A549 (cell line): ENCODE measurements at regions not wholly inside any gene's neighbourhood (a gene's known extent, or its start where the extent isn't known, plus 50 kb on each side); places are given as distances from the start of the nearest gene placed in this dataset.
A peak's percentile ranks its signal among the peaks of the same experiment; 100 is the strongest.

Experiments
- ATAC-seq, 2 experiments: fragments of 200-7000 bp in 1 of 2; fragments of >200 bp in 1 of 2; cut with Nextera tagmentation in 1 of 2; cut with Tn5 transposase in 1 of 2; 3 replicates each; pipeline versions ENCODE4 v1.8.0 to v1.9.1; 2018 to 2020; ENCODE audit warnings: mild to moderate bottlenecking in 1 of 2, moderate library complexity in 1 of 2
- CTCF ChIA-PET: fragments of 300-600 bp; sonication (Branson Sonifier 250); formaldehyde crosslinking; extraction: SDS; loops from one replicate; lab custom pipeline; 2021; ENCODE audit warnings: antibody characterized with exemption, inconsistent platforms; lab: Yijun Ruan, JAX
- POLR2A ChIA-PET: fragments of 350-600 bp; formaldehyde crosslinking; extraction: SDS; loops from one replicate; lab custom pipeline; 2021; ENCODE audit warnings: antibody characterized with exemption, inconsistent platforms; lab: Yijun Ruan, JAX
- DNase-seq, 2 experiments: peaks; one replicate each; pipeline versions ENCODE4 v3.0.0 to v3.0.0-alpha.2; 2011 to 2016; ENCODE audit warnings: low read depth in 1 of 2, low spot score in 1 of 2
- FAIRE-seq: peaks from 2 replicates; lab custom pipeline; 2011; peaks lifted over from hg19 to GRCh38; lab: Jason Lieb, UNC
- H3K27ac ChIP-seq, 2 experiments: fragments of >200 bp; sonication (Bioruptor Twin); formaldehyde crosslinking; 3 replicates each; pipeline ENCODE4 v1.5.1; 2016 to 2017
- H3K4me1 ChIP-seq: fragments of >200 bp; sonication (Bioruptor Twin); formaldehyde crosslinking; 3 replicates; pipeline ENCODE4 v1.6.1; 2016
- H3K4me2 ChIP-seq: fragments of >200 bp; sonication (Bioruptor Twin); formaldehyde crosslinking; 3 replicates; pipeline ENCODE4 v1.6.1; 2016
- H3K4me3 ChIP-seq: fragments of >200 bp; sonication (Bioruptor Twin); formaldehyde crosslinking; 3 replicates; pipeline ENCODE4 v1.5.1; 2016
- H3K9me3 ChIP-seq: fragments of >200 bp; sonication (Bioruptor Twin); formaldehyde crosslinking; 3 replicates; pipeline ENCODE4 v1.6.1; 2016
- CBX8 ChIP-seq: fragments of 200-600 bp; sonication (generic); IDR thresholded peaks from 2 replicates; pipeline ENCODE4 v1.6.1; 2016
- CEBPB ChIP-seq, 2 experiments: fragments of >200 bp in 1 of 2; sonication (Bioruptor Twin) in 1 of 2; formaldehyde crosslinking in 1 of 2; IDR thresholded peaks; 2 replicates each; pipeline ENCODE4 v1.6.1; 2012 to 2016
- CHD2 ChIP-seq: fragments of 150-350 bp; IDR thresholded peaks from 2 replicates; pipeline ENCODE4 v1.6.1; 2014; ENCODE audit warnings: low read length; ENCODE audit not compliant: partially characterized antibody
- CHD4 ChIP-seq: fragments of 200-600 bp; sonication (generic); IDR thresholded peaks from 2 replicates; pipeline ENCODE4 v1.6.1; 2016; ENCODE audit warnings: antibody characterized with exemption, mild to moderate bottlenecking, borderline replicate concordance
- CTCF ChIP-seq: fragments of >200 bp; sonication (Bioruptor Twin); formaldehyde crosslinking; IDR thresholded peaks from 3 replicates; pipeline ENCODE4 v1.5.1; 2016
- EHF ChIP-seq: fragments of 250-450 bp; sonication (Bioruptor Pico); IDR thresholded peaks from 2 replicates; pipeline ENCODE4 v1.5.0; 2020; ENCODE audit warnings: mild to moderate bottlenecking
- EP300 ChIP-seq, 2 experiments: fragments of >200 bp; sonication (Bioruptor Twin); formaldehyde crosslinking; IDR thresholded peaks; 2 replicates in 1 of 2; 3 replicates in 1 of 2; pipeline ENCODE4 v1.6.1; 2016 to 2017
- FOSL2 ChIP-seq, 2 experiments: fragments of 450-650 bp in 1 of 2; fragments of >200 bp in 1 of 2; sonication (Bioruptor Twin) in 1 of 2; formaldehyde crosslinking; IDR thresholded peaks; 2 replicates each; pipeline versions ENCODE4 v1.5.0 to v1.6.1; 2016 to 2020; ENCODE audit warnings: mild to moderate bottlenecking in 1 of 2, moderate library complexity in 1 of 2
- FOXS1 ChIP-seq: fragments of 250-450 bp; sonication (Bioruptor Pico); IDR thresholded peaks from 2 replicates; pipeline ENCODE4 v1.5.0; 2020; ENCODE audit warnings: mild to moderate bottlenecking, moderate library complexity
- HDAC2 ChIP-seq: fragments of 200-600 bp; sonication (generic); IDR thresholded peaks from 2 replicates; pipeline ENCODE4 v1.6.1; 2016
- HES2 ChIP-seq: fragments of >200 bp; sonication (Bioruptor Twin); formaldehyde crosslinking; IDR thresholded peaks from 2 replicates; pipeline ENCODE4 v1.6.1; 2016
- HMGXB4 ChIP-seq: fragments of 250-450 bp; sonication (Bioruptor Pico); IDR thresholded peaks from 2 replicates; pipeline ENCODE4 v1.5.0; 2021; ENCODE audit warnings: mild to moderate bottlenecking, moderate library complexity, borderline replicate concordance
- MAZ ChIP-seq: fragments of 150-350 bp; IDR thresholded peaks from 2 replicates; pipeline ENCODE4 v1.6.1; 2014; ENCODE audit warnings: antibody characterized with exemption, low read depth, low read length, borderline replicate concordance
- MYC ChIP-seq: IDR thresholded peaks from 2 replicates; pipeline ENCODE4 v1.6.1; 2012; ENCODE audit warnings: mild to moderate bottlenecking, inconsistent platforms, low read length, improper control_type of control experiment, borderline replicate concordance
- NFE2L2 ChIP-seq: fragments of 150-350 bp; conservative IDR thresholded peaks from 2 replicates; pipeline ENCODE4 v1.6.1; 2014; ENCODE audit warnings: low read length
- NPAS2 ChIP-seq: fragments of 250-450 bp; sonication (Bioruptor Pico); IDR thresholded peaks from 2 replicates; pipeline ENCODE4 v1.8.0; 2022; ENCODE audit warnings: mild to moderate bottlenecking, moderate library complexity, borderline replicate concordance
- PBX3 ChIP-seq: IDR thresholded peaks from 2 replicates; pipeline ENCODE4 v1.6.1; 2012
- RAD21 ChIP-seq, 2 experiments: fragments of >200 bp in 1 of 2; sonication (Bioruptor Twin) in 1 of 2; formaldehyde crosslinking in 1 of 2; IDR thresholded peaks in 1 of 2; conservative IDR thresholded peaks in 1 of 2; 2 replicates in 1 of 2; 3 replicates in 1 of 2; pipeline ENCODE4 v1.6.1; 2012 to 2018; ENCODE audit warnings: inconsistent platforms in 1 of 2
- RCOR1 ChIP-seq: fragments of 150-350 bp; IDR thresholded peaks from 2 replicates; pipeline ENCODE4 v1.6.1; 2014; ENCODE audit warnings: antibody characterized with exemption, low read length, low read depth
- RFX5 ChIP-seq: fragments of 450-650 bp; IDR thresholded peaks from 2 replicates; pipeline ENCODE4 v1.7.1; 2014; ENCODE audit warnings: antibody characterized with exemption, mild to moderate bottlenecking, moderate library complexity
- RNF2 ChIP-seq: fragments of 200-600 bp; sonication (generic); IDR thresholded peaks from 2 replicates; pipeline ENCODE4 v1.6.1; 2016; ENCODE audit warnings: low read depth, mild to moderate bottlenecking, antibody characterized with exemption, moderate library complexity, borderline replicate concordance
- SMC3 ChIP-seq: fragments of >200 bp; sonication (Bioruptor Twin); formaldehyde crosslinking; IDR thresholded peaks from 3 replicates; pipeline ENCODE4 v1.6.1; 2018; ENCODE audit warnings: inconsistent platforms
- SREBF2 ChIP-seq: fragments of 450-650 bp; IDR thresholded peaks from 2 replicates; pipeline ENCODE4 v1.6.1; 2014; ENCODE audit warnings: mild to moderate bottlenecking, moderate library complexity
- ZC3H11A ChIP-seq: fragments of 450-650 bp; IDR thresholded peaks from 2 replicates; pipeline ENCODE4 v1.6.1; 2014; ENCODE audit warnings: antibody characterized with exemption, mild to moderate bottlenecking
- ZFP36 ChIP-seq: fragments of 450-650 bp; IDR thresholded peaks from 2 replicates; pipeline ENCODE4 v1.6.1; 2014; ENCODE audit warnings: borderline replicate concordance; ENCODE audit not compliant: partially characterized antibody
- WGBS: methylation state at CpG from one replicate; pipeline ENCODE4 v1.1.6; 2017; ENCODE audit errors: missing lambda C conversion rate; 5-methylcytosine and 5-hydroxymethylcytosine counted together

GRCh38 chr9:134216961-134217360 is 52.6 kb upstream of the RNU6ATAC start:
- ChIA-PET CTCF (interaction anchor here (1.2 to 1.6 kb wide), 2 partner anchors 8 to 10 kb away, joined by 3 read pairs; no protein-coding TSS in a partner anchor), POLR2A (no interaction called here)
- no peak overlapping the region for H3K4me3 ChIP-seq
- TF ChIP-seq RFX5 (no peak), CBX8 (no peak), FOSL2 (IDR thresholded peaks at IDR 0.05) (no peak), FOSL2 (CRISPR knock-in tag; IDR thresholded peaks at IDR 0.05) (no peak), EHF (CRISPR knock-in tag) (no peak)
- no peak overlapping the region for H3K4me2 ChIP-seq
- peaks cover 11% of the 10 kb centered on the region for H3K9me3 ChIP-seq
- no peak for DNase-seq
- no peaks in the 10 kb centered on the region for H3K4me1 ChIP-seq
- ATAC-seq: no peak
- H3K27ac ChIP-seq: no peak overlapping the region
- FAIRE-seq: no peak
- 75% methylated on average over 10 of the region's 10 CpGs for WGBS

- 63% methylated on average over 10 of the region's 10 CpGs for WGBS
- POLR2A ChIA-PET: no interaction called here
- FAIRE-seq: no peak
- TF ChIP-seq CTCF (peak; percentile 24; the same call in 1 of the 3 replicates), EP300 (IDR thresholded peaks at IDR 0.05) (no peak), CEBPB (IDR thresholded peaks at IDR 0.05) (no peak), RAD21 (conservative IDR thresholded peaks at IDR 0.05 in 1 of 2, IDR thresholded peaks at IDR 0.05 in 1 of 2) (peak in 1 of 2 experiments; percentile 24; a peak in 1 of 5 replicates), RCOR1 (no peak), SREBF2 (no peak), NPAS2 (CRISPR knock-in tag) (no peak)
- H3K9me3 ChIP-seq: peaks cover 5% of the 10 kb centered on the region
- H3K4me2 ChIP-seq: no peak overlapping the region
- CTCF ChIA-PET: interaction anchor here (1.2 to 1.9 kb wide), 4 partner anchors 9 to 136 kb away, joined by 3 to 4 read pairs (median 3); no protein-coding TSS in a partner anchor
- H3K4me3 ChIP-seq: no peak overlapping the region
- peak in 1 of 2 experiments; percentile 43 for DNase-seq
- H3K4me1 ChIP-seq: no peaks in the 10 kb centered on the region
- peak; percentile 28 to 35; a peak in 1 of 6 replicates for ATAC-seq
- H3K27ac ChIP-seq: no peak overlapping the region
These were observed 53.3 kb upstream of the RNU6ATAC start for GRCh38 chr9:134217431-134218210.

GRCh38 chr9:134218230-134218629 is 53.9 kb upstream of the RNU6ATAC start:
- no peak for FAIRE-seq
- ChIA-PET CTCF (interaction anchor here (1.2 to 1.9 kb wide), 4 partner anchors 9 to 135 kb away, joined by 3 to 4 read pairs (median 3); no protein-coding TSS in a partner anchor), POLR2A (no interaction called here)
- TF ChIP-seq CEBPB (IDR thresholded peaks at IDR 0.05) (no peak), MAZ (no peak), SMC3 (no peak), RNF2 (no peak), CTCF (no peak), CHD4 (no peak), ZC3H11A (no peak), CHD2 (no peak), ZFP36 (no peak), HDAC2 (no peak), HES2 (no peak), PBX3 (no peak), HMGXB4 (CRISPR knock-in tag) (no peak), FOXS1 (CRISPR knock-in tag) (no peak), RFX5 (no peak), NFE2L2 (no peak), MYC (no peak), FOSL2 (IDR thresholded peaks at IDR 0.05) (no peak), FOSL2 (CRISPR knock-in tag; IDR thresholded peaks at IDR 0.05) (no peak)

More at GRCh38 chr9:134218230-134218629, 53.9 kb upstream of the RNU6ATAC start:
- DNase-seq (no peak), ATAC-seq (peak in 1 of 2 experiments; percentile 16; a peak in 1 of 6 replicates)
- H3K4me1 ChIP-seq: no peaks in the 10 kb centered on the region
- no peak overlapping the region for H3K27ac ChIP-seq
- H3K4me2 ChIP-seq: no peak overlapping the region
- H3K4me3 ChIP-seq: no peak overlapping the region
- H3K9me3 ChIP-seq: no peaks in the 10 kb centered on the region
- 47% methylated on average over 5 of the region's 6 CpGs for WGBS
